Caco-2 (cell line): ENCODE measurements at regions not wholly inside any gene's neighbourhood (a gene's known extent, or its start where the extent isn't known, plus 50 kb on each side); places are given as distances from the start of the nearest gene placed in this dataset.

Experiments used
- BruUV-seq: library from RNA; stranded (reverse); fragments of 400-500 nt; replicated peaks from 2 replicates; lab custom pipeline; 2021; lab: Mats Ljungman, UMichigan
- CTCF ChIA-PET: fragments of 300-600 bp; sonication (Branson Sonifier 250); formaldehyde crosslinking; loops from one replicate; lab custom pipeline; 2022; ENCODE audit warnings: antibody characterized with exemption; lab: Charles Lee
- POLR2A ChIA-PET: fragments of 300-600 bp; sonication (Branson Sonifier 250); formaldehyde crosslinking; loops from one replicate; lab custom pipeline; 2022; ENCODE audit warnings: antibody characterized with exemption; lab: Charles Lee
- DNase-seq, 2 experiments: peaks; one replicate each; pipeline versions ENCODE4 v3.0.0 to v3.0.0-alpha.2; 2020 to 2022
- H3K27me3 ChIP-seq: replicated peaks from 2 replicates; pipeline ENCODE4 v1.6.0; 2011; ENCODE audit warnings: low read length; ENCODE audit not compliant: control insufficient read depth, insufficient read depth
- H3K36me3 ChIP-seq: 2 replicates; pipeline ENCODE4 v1.5.1; 2011; ENCODE audit warnings: low read length; ENCODE audit not compliant: control insufficient read depth, insufficient read depth
- H3K4me1 ChIP-seq: fragments of 250-450 bp; sonication (Bioruptor Pico); 2 replicates; pipeline ENCODE4 v1.5.1; 2020; ENCODE audit warnings: mild to moderate bottlenecking
- H3K4me3 ChIP-seq: 2 replicates; pipeline ENCODE4 v1.5.1; 2011; ENCODE audit warnings: low read depth, mild to moderate bottlenecking, control low read depth, low read length
- H3K9me3 ChIP-seq: fragments of 250-450 bp; sonication (Bioruptor Pico); 2 replicates; pipeline ENCODE4 v1.5.1; 2020; ENCODE audit warnings: mild to moderate bottlenecking, moderate library complexity
- H3K27ac Mint-ChIP-seq: one replicate; pipeline ENCODE4 v1.8.0; 2022; ENCODE audit warnings: mixed read lengths; ENCODE audit not compliant: unreplicated experiment
- H3K27me3 Mint-ChIP-seq: one replicate; pipeline ENCODE4 v1.8.0; 2022; ENCODE audit warnings: mixed read lengths; ENCODE audit not compliant: insufficient read depth, unreplicated experiment
- H3K36me3 Mint-ChIP-seq: one replicate; pipeline ENCODE4 v1.8.0; 2022; ENCODE audit warnings: mild to moderate bottlenecking, mixed read lengths; ENCODE audit not compliant: insufficient read depth, unreplicated experiment
- H3K4me1 Mint-ChIP-seq: one replicate; pipeline ENCODE4 v1.8.0; 2022; ENCODE audit warnings: low read depth, mixed read lengths; ENCODE audit not compliant: unreplicated experiment
- H3K4me3 Mint-ChIP-seq: one replicate; pipeline ENCODE4 v1.8.0; 2022; ENCODE audit warnings: mild to moderate bottlenecking, moderate library complexity, mixed read lengths; ENCODE audit not compliant: unreplicated experiment
- H3K9me3 Mint-ChIP-seq: one replicate; pipeline ENCODE4 v1.8.0; 2022; ENCODE audit warnings: mixed read lengths; ENCODE audit not compliant: unreplicated experiment
- CTCF ChIP-seq, 2 experiments: fragments of 200-600 bp in 1 of 2; IDR thresholded peaks; 1 replicate in 1 of 2; 2 replicates in 1 of 2; pipeline versions ENCODE4 v1.5.1 to v1.8.0; 2011 to 2022; ENCODE audit warnings: antibody characterized with exemption in 1 of 2, control low read depth in 1 of 2, inconsistent platforms in 1 of 2, low read depth in 1 of 2, low read length in 1 of 2, mild to moderate bottlenecking in 1 of 2, moderate library complexity in 1 of 2; ENCODE audit not compliant: insufficient read depth in 1 of 2, severe bottlenecking in 1 of 2, unreplicated experiment in 1 of 2
- intact Hi-C: fragments of 100-400 bp; cut with micrococcal nuclease; formaldehyde crosslinking; loops from one replicate; pipeline ENCODE4 v1.10.0; 2022; ENCODE audit not compliant: unreplicated experiment

DNA sequence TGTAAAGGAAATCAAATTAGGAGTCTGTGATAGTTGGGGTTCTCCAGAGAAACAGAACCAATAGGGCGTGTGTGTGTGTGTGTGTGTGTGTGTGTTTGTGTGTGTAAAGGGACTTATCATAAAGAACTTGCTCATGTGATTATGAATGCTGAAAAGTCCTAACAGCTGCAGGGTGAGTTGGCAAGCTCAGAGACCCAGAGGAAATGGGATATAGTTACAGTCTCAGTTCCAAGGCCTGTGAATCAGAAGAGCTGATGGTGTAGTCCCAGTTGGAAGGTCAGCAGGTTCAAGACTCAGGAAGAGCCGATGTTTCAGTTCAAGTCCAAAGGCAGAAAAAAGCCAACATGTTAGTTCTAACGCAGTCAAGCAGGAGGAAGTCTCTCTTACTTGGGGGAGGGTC is 214.2 kb downstream of the ELAVL2 start:
- ChIA-PET CTCF (no interaction called here), POLR2A (no interaction called here)
- H3K9me3 Mint-ChIP-seq, result no peaks in the 10 kb centered on the region
- TF ChIP-seq CTCF (IDR thresholded peaks at IDR 0.05; ENCODE audit: insufficient read depth in 1 of 2, low read depth in 1 of 2, low read length in 1 of 2, severe bottlenecking in 1 of 2, unreplicated experiment in 1 of 2), result no peak
- no peaks in the 10 kb centered on the region for H3K36me3 Mint-ChIP-seq
- BruUV-seq, result no TSS peak
- Histone ChIP-seq H3K27me3 (no peaks in the 10 kb centered on the region), H3K4me3 (no peak overlapping the region), H3K9me3 (no peaks in the 10 kb centered on the region), H3K36me3 (no peaks in the 10 kb centered on the region), H3K4me1 (no peaks in the 10 kb centered on the region)
- intact Hi-C loops, result no loop called here
- H3K4me3 Mint-ChIP-seq, result no peak overlapping the region
- no peaks in the 10 kb centered on the region for H3K27me3 Mint-ChIP-seq
- H3K27ac Mint-ChIP-seq, result no peak overlapping the region
- no peak for DNase-seq
- H3K4me1 Mint-ChIP-seq, result no peaks in the 10 kb centered on the region

DNA sequence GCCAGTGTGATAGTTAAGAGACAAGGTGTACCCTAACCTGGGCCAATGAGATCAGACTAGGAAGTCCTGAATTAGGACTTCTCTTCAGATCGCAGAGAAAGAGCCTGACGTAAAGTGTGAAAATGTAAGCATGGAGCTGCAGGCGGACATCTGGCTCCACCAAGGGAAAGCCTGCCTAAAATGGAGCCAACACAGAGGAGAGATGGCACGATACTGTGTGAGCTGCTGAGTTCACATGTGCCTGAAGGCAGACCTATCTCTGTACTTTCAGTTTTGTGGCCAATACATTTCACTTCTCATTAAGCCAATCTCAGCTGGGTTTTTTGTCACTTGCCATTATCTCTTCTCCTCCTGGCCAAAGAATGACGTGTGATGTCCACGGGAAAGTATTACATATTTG is 210.5 kb downstream of the ELAVL2 start:
- H3K27me3 ChIP-seq, result no peaks in the 10 kb centered on the region
- H3K27me3 Mint-ChIP-seq, result no peaks in the 10 kb centered on the region
- H3K36me3 Mint-ChIP-seq, result no peaks in the 10 kb centered on the region
- H3K4me3 Mint-ChIP-seq, result no peak overlapping the region
- H3K9me3 Mint-ChIP-seq, result no peaks in the 10 kb centered on the region
- no peak for TF ChIP-seq CTCF (IDR thresholded peaks at IDR 0.05; ENCODE audit: insufficient read depth in 1 of 2, low read depth in 1 of 2, low read length in 1 of 2, severe bottlenecking in 1 of 2, unreplicated experiment in 1 of 2)
- no peak overlapping the region for H3K27ac Mint-ChIP-seq
- ChIA-PET POLR2A (no interaction called here), CTCF (no interaction called here)
- no peak overlapping the region for H3K4me3 ChIP-seq
- no peaks in the 10 kb centered on the region for H3K36me3 ChIP-seq
- no TSS peak for BruUV-seq
- intact Hi-C loops, result no loop called here
- DNase-seq, result no peak
- H3K4me1 Mint-ChIP-seq, result no peaks in the 10 kb centered on the region
- no peaks in the 10 kb centered on the region for H3K4me1 ChIP-seq
- H3K9me3 ChIP-seq, result no peaks in the 10 kb centered on the region

DNA sequence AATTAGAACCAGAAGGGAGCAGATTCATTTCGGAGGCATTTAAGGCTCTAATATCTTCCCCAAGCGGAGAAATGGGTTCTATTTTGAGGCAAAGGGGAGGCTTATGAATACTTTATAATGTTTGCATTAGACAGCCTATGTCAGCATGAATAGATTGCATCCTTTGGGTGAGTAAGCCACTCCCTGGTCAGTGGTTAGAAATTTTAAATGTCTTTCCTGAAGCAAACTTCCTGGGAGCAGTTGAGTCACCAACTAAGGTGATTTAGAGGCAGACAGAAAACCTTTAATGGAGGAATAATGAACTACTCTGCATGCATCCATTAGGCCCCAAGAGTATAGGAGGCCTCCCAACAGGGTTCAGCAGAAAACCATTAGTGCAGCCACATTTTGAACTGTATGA is 204.9 kb downstream of the ELAVL2 start:
- DNase-seq, result no peak
- H3K27me3 Mint-ChIP-seq, result no peaks in the 10 kb centered on the region
- no peak overlapping the region for H3K4me3 ChIP-seq
- POLR2A ChIA-PET, result no interaction called here
- no peaks in the 10 kb centered on the region for H3K27me3 ChIP-seq
- H3K4me1 Mint-ChIP-seq, result no peaks in the 10 kb centered on the region
- intact Hi-C loops, result no loop called here
- H3K4me3 Mint-ChIP-seq, result no peak overlapping the region
- H3K36me3 ChIP-seq, result no peaks in the 10 kb centered on the region
- H3K4me1 ChIP-seq, result no peaks in the 10 kb centered on the region
- BruUV-seq, result no TSS peak
- H3K9me3 Mint-ChIP-seq, result no peaks in the 10 kb centered on the region
- no peak for TF ChIP-seq CTCF (IDR thresholded peaks at IDR 0.05; ENCODE audit: insufficient read depth in 1 of 2, low read depth in 1 of 2, low read length in 1 of 2, severe bottlenecking in 1 of 2, unreplicated experiment in 1 of 2)
- H3K27ac Mint-ChIP-seq, result no peak overlapping the region
- no peaks in the 10 kb centered on the region for H3K9me3 ChIP-seq
- H3K36me3 Mint-ChIP-seq, result no peaks in the 10 kb centered on the region
- CTCF ChIA-PET, result no interaction called here
